Spleen (tissue), 7 donors: ENCODE measurements at regions not wholly inside any gene's neighbourhood (a gene's known extent, or its start where the extent isn't known, plus 50 kb on each side); places are given as distances from the start of the nearest gene placed in this dataset.

Experiments
- CTCF ChIP-seq, 11 experiments: fragments of 200-600 bp in 7 of 11; fragments of 450-650 bp in 4 of 11; sonication (generic) in 4 of 11; IDR thresholded peaks in 8 of 11; conservative IDR thresholded peaks in 3 of 11; 1 replicate in 7 of 11; 2 replicates in 4 of 11; pipeline versions ENCODE4 v1.4.0 to v1.8.0; 2016 to 2021; ENCODE audit warnings: antibody characterized with exemption in 11 of 11, inconsistent platforms in 4 of 11, mild to moderate bottlenecking in 1 of 11
- POLR2A ChIP-seq, 3 donors: fragments of 450-650 bp; IDR thresholded peaks; one replicate each; pipeline ENCODE4 v1.5.1; 2017; ENCODE audit warnings: antibody characterized with exemption in 3 of 3, mild to moderate bottlenecking in 1 of 3
- POLR2AphosphoS5 ChIP-seq, 3 donors: sonication (generic); formaldehyde crosslinking; IDR thresholded peaks; one replicate each; pipeline ENCODE4 v1.5.1; 2017; ENCODE audit warnings: antibody characterized with exemption in 3 of 3
- donor health status: DM: no; HTN: no; CAD: no; lungs with moderate emphysema.
- donor health status: DM: no; HTN: no; CAD: no.
- donor health status: DM: no; HTN: no; CAD: no.

- TF ChIP-seq CTCF (IDR thresholded peaks at IDR 0.05 in 8 of 11, conservative IDR thresholded peaks at IDR 0.05 in 3 of 11): no peak
- no peak for TF ChIP-seq POLR2A (IDR thresholded peaks at IDR 0.05)
- TF ChIP-seq POLR2AphosphoS5 (IDR thresholded peaks at IDR 0.05): no peak
Observed at GRCh38 chr6:121522771-121523386, 87.4 kb downstream of the GJA1 start.
